Smooth muscle cell (in vitro differentiated cells): ENCODE measurements at regions not wholly inside any gene's neighbourhood (a gene's known extent, or its start where the extent isn't known, plus 50 kb on each side); places are given as distances from the start of the nearest gene placed in this dataset.

Experiments used
- DNase-seq: peaks from one replicate; lab custom pipeline; 2025; ENCODE audit not compliant: unreplicated experiment; lab: John Stamatoyannopoulos, UW
- H2AFZ ChIP-seq: fragments of 200-600 bp; sonication (generic); 2 replicates; pipeline ENCODE4 v1.6.0; 2016; ENCODE audit warnings: antibody characterized with exemption, low read depth, mild to moderate bottlenecking
- H3F3A ChIP-seq: fragments of 200-600 bp; sonication (generic); 2 replicates; pipeline ENCODE4 v1.6.0; 2017; ENCODE audit warnings: antibody characterized with exemption, low read depth
- H3K27ac ChIP-seq: fragments of 200-600 bp; sonication (generic); 2 replicates; pipeline ENCODE4 v1.5.1; 2016; ENCODE audit warnings: low read depth, mild to moderate bottlenecking
- H3K27me3 ChIP-seq: fragments of 200-600 bp; sonication (generic); 2 replicates; pipeline ENCODE4 v1.6.1; 2016; ENCODE audit warnings: low read depth, mild to moderate bottlenecking
- H3K36me3 ChIP-seq: fragments of 200-600 bp; sonication (generic); 2 replicates; pipeline ENCODE4 v1.5.1; 2016; ENCODE audit warnings: low read depth
- H3K4me1 ChIP-seq: fragments of 200-600 bp; sonication (generic); 2 replicates; pipeline ENCODE4 v1.5.1; 2016; ENCODE audit warnings: low read depth
- H3K4me2 ChIP-seq: fragments of 200-600 bp; sonication (generic); 2 replicates; pipeline ENCODE4 v1.6.0; 2016; ENCODE audit warnings: mild to moderate bottlenecking
- H3K4me3 ChIP-seq: fragments of 200-600 bp; sonication (generic); 2 replicates; pipeline ENCODE4 v1.5.1; 2016; ENCODE audit warnings: mild to moderate bottlenecking
- H3K79me2 ChIP-seq: fragments of 200-600 bp; sonication (generic); 2 replicates; pipeline ENCODE4 v1.6.0; 2016; ENCODE audit warnings: low read depth, mild to moderate bottlenecking
- H3K9ac ChIP-seq: fragments of 200-600 bp; sonication (generic); 2 replicates; pipeline ENCODE4 v1.6.0; 2016; ENCODE audit warnings: low read depth
- H3K9me3 ChIP-seq: fragments of 200-600 bp; sonication (generic); replicated peaks from 2 replicates; pipeline ENCODE4 v1.5.1; 2016; ENCODE audit warnings: low read depth
- H4K20me1 ChIP-seq: fragments of 200-600 bp; sonication (generic); 2 replicates; pipeline ENCODE4 v1.6.0; 2016; ENCODE audit warnings: low read depth
- CTCF ChIP-seq: fragments of 200-600 bp; sonication (generic); IDR thresholded peaks from 2 replicates; pipeline ENCODE4 v1.5.1; 2017; ENCODE audit warnings: borderline replicate concordance, mild to moderate bottlenecking, antibody characterized with exemption; ENCODE audit not compliant: insufficient read depth, poor library complexity, severe bottlenecking
- WGBS: methylation state at CpG from one replicate; pipeline ENCODE4 v1.1.7; 2016; ENCODE audit warnings: low lambda C conversion rate; 5-methylcytosine and 5-hydroxymethylcytosine counted together

DNA sequence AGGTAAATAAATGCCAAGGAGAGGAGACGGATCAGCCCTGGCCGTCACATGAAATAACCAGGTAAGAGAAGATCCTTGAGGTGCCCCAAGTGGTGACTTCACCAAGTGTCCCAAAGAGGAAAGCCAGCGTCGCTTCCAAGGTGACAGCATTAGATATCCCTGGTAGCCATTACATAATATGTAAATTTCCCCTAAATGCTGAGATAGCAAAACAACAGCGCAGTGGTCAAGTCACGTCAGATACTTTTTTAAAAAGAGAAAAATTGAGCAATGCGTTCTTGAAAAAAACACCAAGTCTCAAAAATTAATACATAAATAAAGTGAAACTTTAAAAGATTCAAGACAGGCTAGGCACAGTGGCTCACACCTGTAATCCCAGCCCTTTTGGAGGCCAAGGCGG, 100.2 kb downstream of the HTR5A start:
- H3K27ac ChIP-seq, result no peak overlapping the region
- H3K4me1 ChIP-seq, result no peaks in the 10 kb centered on the region
- DNase-seq, result no peak
- H3K4me2 ChIP-seq, result no peak overlapping the region
- H3F3A ChIP-seq, result no peaks in the 10 kb centered on the region
- H3K9me3 ChIP-seq, result no peaks in the 10 kb centered on the region
- H3K9ac ChIP-seq, result no peak overlapping the region
- no peaks in the 10 kb centered on the region for H3K79me2 ChIP-seq
- WGBS, result 90% methylated on average over 8 of the region's 8 CpGs
- H3K36me3 ChIP-seq, result no peaks in the 10 kb centered on the region
- H3K4me3 ChIP-seq, result no peak overlapping the region
- H2AFZ ChIP-seq, result no peak overlapping the region
- no peaks in the 10 kb centered on the region for H3K27me3 ChIP-seq
- no peak for TF ChIP-seq CTCF
- H4K20me1 ChIP-seq, result no peaks in the 10 kb centered on the region

GRCh38 chr7:155172141-155172540, 102.0 kb downstream of the HTR5A start:
- H2AFZ ChIP-seq, result no peak overlapping the region
- H3K79me2 ChIP-seq, result no peaks in the 10 kb centered on the region
- H3K4me3 ChIP-seq, result no peak overlapping the region
- WGBS, result 88% methylated on average over 5 of the region's 5 CpGs
- H3K27me3 ChIP-seq, result no peaks in the 10 kb centered on the region
- no peaks in the 10 kb centered on the region for H3K36me3 ChIP-seq
- H3K4me2 ChIP-seq, result no peak overlapping the region
- no peak for DNase-seq
- no peak overlapping the region for H3K9ac ChIP-seq
- H3K9me3 ChIP-seq, result no peaks in the 10 kb centered on the region
- no peaks in the 10 kb centered on the region for H3F3A ChIP-seq
- H4K20me1 ChIP-seq, result no peaks in the 10 kb centered on the region
- H3K27ac ChIP-seq, result no peak overlapping the region
- no peaks in the 10 kb centered on the region for H3K4me1 ChIP-seq
- no peak for TF ChIP-seq CTCF

DNA sequence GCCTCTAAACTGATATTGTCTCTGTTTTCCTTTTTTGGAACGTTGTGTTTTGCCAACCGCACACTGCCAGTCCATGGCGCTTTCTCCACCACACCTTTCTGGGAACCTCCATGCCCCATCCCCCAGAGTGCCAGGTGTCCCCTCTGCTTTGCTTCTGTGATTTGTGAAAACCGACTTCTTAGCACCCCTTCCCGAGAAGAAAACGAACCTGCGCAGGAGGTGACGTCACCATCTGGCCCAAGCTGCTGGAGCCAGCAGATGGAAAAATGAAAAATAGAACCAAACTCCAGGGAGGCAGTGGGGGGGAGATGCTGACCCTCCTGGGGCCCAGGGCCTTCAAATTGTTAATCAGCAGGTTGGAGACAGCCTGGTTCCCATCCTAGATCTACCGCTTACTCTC, 103.8 kb downstream of the HTR5A start:
- DNase-seq, result no peak
- H3K4me2 ChIP-seq, result no peak overlapping the region
- no peaks in the 10 kb centered on the region for H3F3A ChIP-seq

More for the DNA sequence above, 103.8 kb downstream of the HTR5A start:
- no peak overlapping the region for H3K27ac ChIP-seq
- H2AFZ ChIP-seq, result no peak overlapping the region
- H3K4me1 ChIP-seq, result no peaks in the 10 kb centered on the region
- no peak for TF ChIP-seq CTCF
- no peaks in the 10 kb centered on the region for H3K79me2 ChIP-seq
- H3K4me3 ChIP-seq, result no peak overlapping the region
- no peaks in the 10 kb centered on the region for H3K36me3 ChIP-seq
- H3K27me3 ChIP-seq, result no peaks in the 10 kb centered on the region
- H4K20me1 ChIP-seq, result no peaks in the 10 kb centered on the region
- H3K9ac ChIP-seq, result no peak overlapping the region
- no peaks in the 10 kb centered on the region for H3K9me3 ChIP-seq
- 82% methylated on average over 9 of the region's 9 CpGs for WGBS
